ENCODE measurements at regions not wholly inside any gene's neighbourhood (a gene's known extent, or its start where the extent isn't known, plus 50 kb on each side); places are given as distances from the start of the nearest gene placed in this dataset.

DNA sequence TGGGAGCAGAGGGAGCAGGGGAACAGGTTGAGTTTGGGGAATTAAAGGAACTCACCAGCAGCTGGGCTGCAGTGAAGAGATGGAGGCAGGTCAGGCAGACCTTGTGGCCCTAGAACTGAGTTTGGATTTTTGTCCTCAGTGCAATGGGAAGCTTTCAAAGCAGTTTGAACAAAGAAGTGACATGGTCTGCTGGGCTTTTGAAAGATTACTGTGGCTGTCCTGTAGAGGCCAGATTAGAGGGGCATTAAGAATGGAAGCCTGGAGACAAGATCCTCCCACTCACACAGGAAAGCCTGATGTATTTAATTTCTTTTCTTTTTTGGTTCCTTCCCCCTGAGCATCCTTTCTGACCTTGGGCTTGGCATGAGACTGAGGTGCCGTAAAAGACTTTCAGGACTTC lies 118.1 kb upstream of the LHCGR start:
- TF ChIP-seq, protein P1, sequence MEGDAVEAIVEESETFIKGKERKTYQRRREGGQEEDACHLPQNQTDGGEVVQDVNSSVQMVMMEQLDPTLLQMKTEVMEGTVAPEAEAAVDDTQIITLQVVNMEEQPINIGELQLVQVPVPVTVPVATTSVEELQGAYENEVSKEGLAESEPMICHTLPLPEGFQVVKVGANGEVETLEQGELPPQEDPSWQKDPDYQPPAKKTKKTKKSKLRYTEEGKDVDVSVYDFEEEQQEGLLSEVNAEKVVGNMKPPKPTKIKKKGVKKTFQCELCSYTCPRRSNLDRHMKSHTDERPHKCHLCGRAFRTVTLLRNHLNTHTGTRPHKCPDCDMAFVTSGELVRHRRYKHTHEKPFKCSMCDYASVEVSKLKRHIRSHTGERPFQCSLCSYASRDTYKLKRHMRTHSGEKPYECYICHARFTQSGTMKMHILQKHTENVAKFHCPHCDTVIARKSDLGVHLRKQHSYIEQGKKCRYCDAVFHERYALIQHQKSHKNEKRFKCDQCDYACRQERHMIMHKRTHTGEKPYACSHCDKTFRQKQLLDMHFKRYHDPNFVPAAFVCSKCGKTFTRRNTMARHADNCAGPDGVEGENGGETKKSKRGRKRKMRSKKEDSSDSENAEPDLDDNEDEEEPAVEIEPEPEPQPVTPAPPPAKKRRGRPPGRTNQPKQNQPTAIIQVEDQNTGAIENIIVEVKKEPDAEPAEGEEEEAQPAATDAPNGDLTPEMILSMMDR (IDR thresholded peaks at IDR 0.05): no peak
- no peak for TF ChIP-seq POLR2A (IDR thresholded peaks at IDR 0.05)

Data from adrenal gland (tissue), 5 donors.